ENCODE measurements at regions not wholly inside any gene's neighbourhood (a gene's known extent, or its start where the extent isn't known, plus 50 kb on each side); places are given as distances from the start of the nearest gene placed in this dataset.

GRCh38 chr19:31598730-31599238 lies 249.5 kb upstream of the TSHZ3 start:
- Histone ChIP-seq H3K36me3 (ENCODE audit: control insufficient read depth, insufficient read depth, low read length) (no peaks in the 10 kb centered on the region), H2BK15ac (replicated peaks; ENCODE audit: low read depth) (no peak overlapping the region), H3K18ac (ENCODE audit: low read length) (no peak overlapping the region), H3K23ac (ENCODE audit: low read length) (no peak overlapping the region), H2AK5ac (ENCODE audit: low read length) (no peak overlapping the region), H3K56ac (ENCODE audit: low read length) (no peak overlapping the region), H4K5ac (ENCODE audit: low read length) (no peak overlapping the region), H3K27me3 (ENCODE audit: insufficient read depth, low read length, poor library complexity) (no peaks in the 10 kb centered on the region), H3K79me1 (ENCODE audit: low read length) (no peaks in the 10 kb centered on the region), H2BK5ac (ENCODE audit: low read length) (no peak overlapping the region), H3K4me2 (ENCODE audit: low read length) (no peak overlapping the region), H2BK120ac (ENCODE audit: low read depth, low read length) (no peak overlapping the region), H3K4me1 (ENCODE audit: control insufficient read depth, low read depth, low read length) (no peaks in the 10 kb centered on the region), H3K4ac (ENCODE audit: low read depth, low read length) (no peak overlapping the region), H3K4me3 (ENCODE audit: low read length) (no peak overlapping the region), H4K8ac (ENCODE audit: low read depth, low read length) (no peak overlapping the region), H3K79me2 (ENCODE audit: control insufficient read depth, insufficient read depth, low read length) (no peaks in the 10 kb centered on the region), H3K9ac (ENCODE audit: low read length) (no peak overlapping the region), H3K27ac (ENCODE audit: low read depth, low read length) (no peak overlapping the region)
- no peak for DNase-seq
- no CpG with 5 or more reads among the region's 2 CpGs for WGBS (ENCODE audit: extremely low coverage, insufficient coverage, low lambda C conversion rate)

DNA sequence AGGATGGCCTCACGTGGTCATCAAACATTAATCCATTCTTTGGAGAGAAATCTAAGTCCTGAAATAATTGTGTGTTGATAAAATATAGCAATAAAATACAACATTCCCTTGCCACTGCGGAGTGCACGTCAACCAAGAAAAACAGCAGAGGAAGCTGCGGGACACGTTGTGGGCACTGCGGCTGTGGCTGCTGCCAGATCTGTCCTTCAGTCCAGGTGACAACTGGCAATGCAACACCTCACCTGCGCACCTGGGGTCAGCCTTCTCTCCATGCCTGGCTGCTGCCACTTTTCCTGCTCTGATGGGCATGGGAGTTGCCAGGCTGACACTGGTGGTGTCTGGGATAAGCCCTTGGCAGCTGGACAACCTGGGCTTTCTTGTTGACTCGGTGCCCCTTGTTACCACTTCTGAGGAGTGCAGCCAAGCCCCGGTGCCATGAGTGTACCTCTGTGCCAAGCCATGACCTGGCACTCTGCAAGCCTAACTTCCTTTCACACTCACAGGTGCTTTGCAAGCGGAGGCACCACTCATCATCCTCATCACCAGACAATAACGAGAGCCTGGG lies 251.6 kb upstream of the TSHZ3 start:
- Histone ChIP-seq H3K4me2 (ENCODE audit: low read length) (no peak overlapping the region), H3K18ac (ENCODE audit: low read length) (no peak overlapping the region), H4K5ac (ENCODE audit: low read length) (no peak overlapping the region), H3K27ac (ENCODE audit: low read depth, low read length) (no peak overlapping the region), H3K36me3 (ENCODE audit: control insufficient read depth, insufficient read depth, low read length) (no peaks in the 10 kb centered on the region), H3K4ac (ENCODE audit: low read depth, low read length) (no peak overlapping the region), H2BK120ac (ENCODE audit: low read depth, low read length) (no peak overlapping the region), H3K4me3 (ENCODE audit: low read length) (no peak overlapping the region), H3K79me2 (ENCODE audit: control insufficient read depth, insufficient read depth, low read length) (no peaks in the 10 kb centered on the region), H2AK5ac (ENCODE audit: low read length) (no peak overlapping the region), H3K27me3 (ENCODE audit: insufficient read depth, low read length, poor library complexity) (no peaks in the 10 kb centered on the region), H3K79me1 (ENCODE audit: low read length) (no peaks in the 10 kb centered on the region), H3K23ac (ENCODE audit: low read length) (no peak overlapping the region), H3K9ac (ENCODE audit: low read length) (no peak overlapping the region), H3K4me1 (ENCODE audit: control insufficient read depth, low read depth, low read length) (no peaks in the 10 kb centered on the region), H4K8ac (ENCODE audit: low read depth, low read length) (no peak overlapping the region), H3K56ac (ENCODE audit: low read length) (no peak overlapping the region), H2BK15ac (replicated peaks; ENCODE audit: low read depth) (no peak overlapping the region), H2BK5ac (ENCODE audit: low read length) (no peak overlapping the region)
- DNase-seq: no peak
- WGBS (ENCODE audit: extremely low coverage, insufficient coverage, low lambda C conversion rate): no CpG with 5 or more reads among the region's 11 CpGs

- H2BK5ac ChIP-seq (ENCODE audit: low read length): no peak overlapping the region
- no peak overlapping the region for H3K27ac ChIP-seq (ENCODE audit: low read depth, low read length)
- H3K18ac ChIP-seq (ENCODE audit: low read length): no peak overlapping the region
- H3K4me2 ChIP-seq (ENCODE audit: low read length): no peak overlapping the region
- H4K8ac ChIP-seq (ENCODE audit: low read depth, low read length): no peak overlapping the region
- no peak overlapping the region for H3K4me3 ChIP-seq (ENCODE audit: low read length)
- WGBS (ENCODE audit: extremely low coverage, insufficient coverage, low lambda C conversion rate): no CpG with 5 or more reads among the region's 9 CpGs
- no peak overlapping the region for H2BK15ac ChIP-seq (replicated peaks; ENCODE audit: low read depth)
- no peak overlapping the region for H3K56ac ChIP-seq (ENCODE audit: low read length)
- H3K79me2 ChIP-seq (ENCODE audit: control insufficient read depth, insufficient read depth, low read length): no peaks in the 10 kb centered on the region
- no peak overlapping the region for H2BK120ac ChIP-seq (ENCODE audit: low read depth, low read length)
- H3K4ac ChIP-seq (ENCODE audit: low read depth, low read length): no peak overlapping the region
- no peaks in the 10 kb centered on the region for H3K27me3 ChIP-seq (ENCODE audit: insufficient read depth, low read length, poor library complexity)
- no peak overlapping the region for H3K9ac ChIP-seq (ENCODE audit: low read length)
- H4K5ac ChIP-seq (ENCODE audit: low read length): no peak overlapping the region
- no peaks in the 10 kb centered on the region for H3K79me1 ChIP-seq (ENCODE audit: low read length)
- no peak overlapping the region for H3K23ac ChIP-seq (ENCODE audit: low read length)
- no peak for DNase-seq
- H3K36me3 ChIP-seq (ENCODE audit: control insufficient read depth, insufficient read depth, low read length): no peaks in the 10 kb centered on the region
- no peak overlapping the region for H2AK5ac ChIP-seq (ENCODE audit: low read length)
- H3K4me1 ChIP-seq (ENCODE audit: control insufficient read depth, low read depth, low read length): no peaks in the 10 kb centered on the region
Measured at GRCh38 chr19:31601855-31602254, 252.6 kb upstream of the TSHZ3 start.

DNA sequence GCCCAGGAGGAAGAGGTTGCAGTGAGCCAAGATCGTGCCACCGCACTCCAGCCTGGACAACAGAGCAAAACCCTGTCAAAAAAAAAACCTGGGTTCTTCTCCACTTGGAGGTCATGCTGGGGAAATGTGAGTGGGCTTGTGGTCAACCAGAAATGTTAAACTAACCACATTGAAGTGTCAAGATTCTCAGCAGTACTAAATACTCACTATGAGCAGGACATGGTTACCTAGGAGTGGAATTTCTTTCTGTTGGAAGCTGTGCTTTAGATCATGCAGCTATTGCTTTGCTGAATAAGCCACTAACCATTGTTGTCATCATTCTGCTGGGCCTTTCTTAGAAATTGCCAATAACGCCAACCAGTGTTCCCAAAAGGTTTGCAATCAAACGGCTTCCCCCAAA lies 253.3 kb upstream of the TSHZ3 start:
- Histone ChIP-seq H3K27me3 (ENCODE audit: insufficient read depth, low read length, poor library complexity) (no peaks in the 10 kb centered on the region), H3K79me1 (ENCODE audit: low read length) (no peaks in the 10 kb centered on the region), H3K18ac (ENCODE audit: low read length) (no peak overlapping the region), H2BK5ac (ENCODE audit: low read length) (no peak overlapping the region), H3K27ac (ENCODE audit: low read depth, low read length) (no peak overlapping the region), H4K8ac (ENCODE audit: low read depth, low read length) (no peak overlapping the region), H2AK5ac (ENCODE audit: low read length) (no peak overlapping the region), H3K4ac (ENCODE audit: low read depth, low read length) (no peak overlapping the region), H3K4me1 (ENCODE audit: control insufficient read depth, low read depth, low read length) (no peaks in the 10 kb centered on the region), H2BK15ac (replicated peaks; ENCODE audit: low read depth) (no peak overlapping the region), H2BK120ac (ENCODE audit: low read depth, low read length) (no peak overlapping the region), H3K4me2 (ENCODE audit: low read length) (no peak overlapping the region), H3K4me3 (ENCODE audit: low read length) (no peak overlapping the region), H3K36me3 (ENCODE audit: control insufficient read depth, insufficient read depth, low read length) (no peaks in the 10 kb centered on the region), H3K79me2 (ENCODE audit: control insufficient read depth, insufficient read depth, low read length) (no peaks in the 10 kb centered on the region), H4K5ac (ENCODE audit: low read length) (no peak overlapping the region), H3K9ac (ENCODE audit: low read length) (no peak overlapping the region), H3K56ac (ENCODE audit: low read length) (no peak overlapping the region), H3K23ac (ENCODE audit: low read length) (no peak overlapping the region)
- no CpG with 5 or more reads among the region's 4 CpGs for whole genome bisulfite sequencing (ENCODE audit: extremely low coverage, insufficient coverage, low lambda C conversion rate)
- no peak for DNase-seq

DNA sequence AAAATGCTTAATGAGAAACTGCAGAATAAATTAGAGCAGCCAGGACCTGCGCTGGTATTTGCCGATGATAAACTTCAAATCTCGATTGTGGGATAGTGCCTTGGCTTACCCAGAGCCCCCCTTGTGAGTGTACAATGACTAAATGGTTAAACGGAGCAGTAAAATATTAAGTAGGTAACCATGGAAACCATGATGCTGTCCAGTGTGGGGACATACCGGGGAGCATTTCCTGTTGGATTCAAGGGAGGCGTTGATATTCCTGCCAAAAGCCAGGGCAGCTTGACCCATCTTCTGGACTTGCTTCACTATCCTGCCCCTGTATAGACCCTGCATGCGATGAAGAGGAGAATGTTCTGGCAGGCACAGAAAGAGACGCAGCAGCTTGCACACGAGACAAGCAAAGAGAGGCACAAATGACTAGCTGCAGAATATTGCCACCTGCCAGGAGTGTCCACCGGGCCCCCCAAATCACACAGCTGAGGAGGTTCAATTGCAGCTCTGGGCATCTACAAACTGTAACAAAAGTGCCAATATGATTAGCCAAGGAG lies 255.3 kb upstream of the TSHZ3 start:
- Histone ChIP-seq H3K9ac (ENCODE audit: low read length) (no peak overlapping the region), H3K79me1 (ENCODE audit: low read length) (no peaks in the 10 kb centered on the region), H3K4me1 (ENCODE audit: control insufficient read depth, low read depth, low read length) (no peaks in the 10 kb centered on the region), H3K27ac (ENCODE audit: low read depth, low read length) (no peak overlapping the region), H4K8ac (ENCODE audit: low read depth, low read length) (no peak overlapping the region), H3K18ac (ENCODE audit: low read length) (no peak overlapping the region), H4K5ac (ENCODE audit: low read length) (no peak overlapping the region), H3K79me2 (ENCODE audit: control insufficient read depth, insufficient read depth, low read length) (no peaks in the 10 kb centered on the region), H3K23ac (ENCODE audit: low read length) (no peak overlapping the region), H2AK5ac (ENCODE audit: low read length) (no peak overlapping the region), H3K4me3 (ENCODE audit: low read length) (no peak overlapping the region), H3K36me3 (ENCODE audit: control insufficient read depth, insufficient read depth, low read length) (no peaks in the 10 kb centered on the region), H3K27me3 (ENCODE audit: insufficient read depth, low read length, poor library complexity) (no peaks in the 10 kb centered on the region), H2BK5ac (ENCODE audit: low read length) (no peak overlapping the region), H3K4ac (ENCODE audit: low read depth, low read length) (no peak overlapping the region), H3K56ac (ENCODE audit: low read length) (no peak overlapping the region), H2BK120ac (ENCODE audit: low read depth, low read length) (no peak overlapping the region), H3K4me2 (ENCODE audit: low read length) (no peak overlapping the region), H2BK15ac (replicated peaks; ENCODE audit: low read depth) (no peak overlapping the region)
- no CpG with 5 or more reads among the region's 10 CpGs for WGBS (ENCODE audit: extremely low coverage, insufficient coverage, low lambda C conversion rate)
- DNase-seq: no peak

DNA sequence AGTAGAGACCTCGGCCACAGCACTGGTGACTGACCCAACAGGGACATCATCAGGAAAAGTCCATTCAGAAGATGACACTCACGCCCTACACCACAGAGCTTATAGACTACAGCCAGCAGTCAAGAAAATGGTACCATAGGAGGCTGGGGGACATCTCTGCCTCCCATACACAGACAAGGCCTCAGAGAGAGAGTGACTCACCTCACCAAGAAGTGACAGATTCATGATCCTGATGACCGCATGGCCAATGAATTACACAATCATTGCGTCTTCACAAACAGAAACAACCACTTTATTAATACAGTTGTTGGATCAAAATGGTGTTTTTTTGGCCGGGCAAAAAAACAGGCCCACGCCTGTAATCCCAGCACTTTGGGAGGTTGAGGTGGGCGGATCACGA lies 260.8 kb upstream of the TSHZ3 start:
- no peak overlapping the region for H2BK120ac ChIP-seq (ENCODE audit: low read depth, low read length)
- no peaks in the 10 kb centered on the region for H3K79me1 ChIP-seq (ENCODE audit: low read length)
- H2BK15ac ChIP-seq (replicated peaks; ENCODE audit: low read depth): no peak overlapping the region
- no peak for DNase-seq
- no CpG with 5 or more reads among the region's 8 CpGs for WGBS (ENCODE audit: extremely low coverage, insufficient coverage, low lambda C conversion rate)
- H3K18ac ChIP-seq (ENCODE audit: low read length): no peak overlapping the region
- H3K79me2 ChIP-seq (ENCODE audit: control insufficient read depth, insufficient read depth, low read length): no peaks in the 10 kb centered on the region
- no peak overlapping the region for H3K27ac ChIP-seq (ENCODE audit: low read depth, low read length)
- H3K36me3 ChIP-seq (ENCODE audit: control insufficient read depth, insufficient read depth, low read length): no peaks in the 10 kb centered on the region
- no peaks in the 10 kb centered on the region for H3K4me1 ChIP-seq (ENCODE audit: control insufficient read depth, low read depth, low read length)
- H3K4me3 ChIP-seq (ENCODE audit: low read length): no peak overlapping the region
- no peak overlapping the region for H4K8ac ChIP-seq (ENCODE audit: low read depth, low read length)
- H3K4ac ChIP-seq (ENCODE audit: low read depth, low read length): no peak overlapping the region
- no peaks in the 10 kb centered on the region for H3K27me3 ChIP-seq (ENCODE audit: insufficient read depth, low read length, poor library complexity)
- no peak overlapping the region for H3K56ac ChIP-seq (ENCODE audit: low read length)
- H3K4me2 ChIP-seq (ENCODE audit: low read length): no peak overlapping the region
- no peak overlapping the region for H2BK5ac ChIP-seq (ENCODE audit: low read length)
- H3K9ac ChIP-seq (ENCODE audit: low read length): no peak overlapping the region
- H4K5ac ChIP-seq (ENCODE audit: low read length): no peak overlapping the region
- no peak overlapping the region for H3K23ac ChIP-seq (ENCODE audit: low read length)
- no peak overlapping the region for H2AK5ac ChIP-seq (ENCODE audit: low read length)

Measured in mesendoderm (in vitro differentiated cells).